ENCODE measurements at regions not wholly inside any gene's neighbourhood (a gene's known extent, or its start where the extent isn't known, plus 50 kb on each side); places are given as distances from the start of the nearest gene placed in this dataset.

- intact Hi-C loops (cut with DNase I; ENCODE audit: low total_unique reads): no loop called here
- WGBS, 5 donors: 81 to 93% (median 85%) methylated on average over 3 of the region's 3 CpGs
- Histone ChIP-seq H3K27ac (no peak overlapping the region), H3K27me3 (replicated peaks in 1 of 7) (no peaks in the 10 kb centered on the region), H3K36me3 (no peaks in the 10 kb centered on the region), H3K4me3 (no peak overlapping the region), H3K9me3 (peaks cover 0 to 16% (median 0%) of the 10 kb centered on the region in 8 donors), H3K4me1 (no peaks in the 10 kb centered on the region)
- TF ChIP-seq CTCF (IDR thresholded peaks at IDR 0.05 in 8 of 11, conservative IDR thresholded peaks at IDR 0.05 in 3 of 11) (no peak), POLR2AphosphoS5 (IDR thresholded peaks at IDR 0.05) (no peak), POLR2A (IDR thresholded peaks at IDR 0.05) (no peak)
- no peak for DNase-seq
Observed at GRCh38 chr5:93336330-93337110, 244.5 kb downstream of the NR2F1-AS1 start.

GRCh38 chr5:93331863-93332262 lies 249.2 kb downstream of the NR2F1-AS1 start:
- Histone ChIP-seq H3K27me3 (replicated peaks in 1 of 7) (no peaks in the 10 kb centered on the region), H3K36me3 (no peaks in the 10 kb centered on the region), H3K4me1 (no peaks in the 10 kb centered on the region), H3K27ac (no peak overlapping the region), H3K9me3 (no peaks in the 10 kb centered on the region), H3K4me3 (no peak overlapping the region)
- TF ChIP-seq POLR2A (IDR thresholded peaks at IDR 0.05): no peak
- no peak for TF ChIP-seq POLR2AphosphoS5 (IDR thresholded peaks at IDR 0.05)
- no peak for TF ChIP-seq CTCF (IDR thresholded peaks at IDR 0.05 in 8 of 11, conservative IDR thresholded peaks at IDR 0.05 in 3 of 11)
- WGBS, 5 donors: 72 to 88% (median 84%) methylated on average over 3 of the region's 3 CpGs
- DNase-seq: no peak
- intact Hi-C loops (cut with DNase I; ENCODE audit: low total_unique reads): no loop called here

DNA sequence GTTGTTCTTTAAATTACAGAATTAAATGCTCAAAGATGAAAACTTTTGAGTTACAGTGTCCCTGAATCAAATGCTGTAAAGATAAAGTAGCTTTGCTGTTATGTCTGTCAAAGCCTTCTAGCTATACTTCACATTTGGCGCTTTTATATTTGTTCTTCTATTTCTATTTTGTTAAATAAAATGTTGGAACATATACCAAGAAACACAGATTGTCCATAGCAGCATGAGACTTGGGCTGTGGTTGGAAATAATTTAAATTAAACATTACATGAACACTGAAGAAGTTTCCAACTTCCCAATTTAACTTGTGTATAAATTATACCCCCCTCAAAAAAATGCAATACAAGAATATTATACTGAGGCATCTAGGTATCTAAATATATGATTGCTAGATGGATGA lies 249.8 kb downstream of the NR2F1-AS1 start:
- Histone ChIP-seq H3K4me3 (no peak overlapping the region), H3K27me3 (replicated peaks in 1 of 7) (no peaks in the 10 kb centered on the region), H3K4me1 (no peaks in the 10 kb centered on the region), H3K9me3 (no peaks in the 10 kb centered on the region), H3K36me3 (no peaks in the 10 kb centered on the region), H3K27ac (no peak overlapping the region)
- TF ChIP-seq POLR2AphosphoS5 (IDR thresholded peaks at IDR 0.05) (no peak), CTCF (IDR thresholded peaks at IDR 0.05 in 8 of 11, conservative IDR thresholded peaks at IDR 0.05 in 3 of 11) (no peak), POLR2A (IDR thresholded peaks at IDR 0.05) (no peak)
- DNase-seq: no peak
- intact Hi-C loops (cut with DNase I; ENCODE audit: low total_unique reads): no loop called here
- 86 to 100% (median 92%) methylated on average over 1 of the region's 1 CpG for WGBS, 5 donors

DNA sequence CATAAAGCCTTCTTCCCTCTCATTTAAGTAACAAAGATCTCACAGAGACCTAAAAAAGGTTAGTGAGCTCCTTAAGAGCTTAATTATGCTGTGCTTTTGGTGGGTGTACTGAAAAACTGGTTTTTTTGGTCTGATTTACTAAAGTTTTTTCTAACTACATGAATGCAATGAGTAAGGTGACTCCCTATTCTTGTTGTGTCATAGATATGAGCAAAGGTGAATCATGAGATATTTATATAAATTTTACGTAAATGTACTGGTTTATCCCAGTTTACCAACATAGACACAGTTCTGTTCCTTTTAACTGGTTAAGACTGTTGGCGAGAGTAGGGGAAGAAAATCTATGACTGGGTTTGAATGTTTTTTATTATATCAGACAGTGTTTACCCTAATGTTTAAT lies 250.5 kb downstream of the NR2F1-AS1 start:
- Histone ChIP-seq H3K27me3 (replicated peaks in 1 of 7) (no peaks in the 10 kb centered on the region), H3K9me3 (no peaks in the 10 kb centered on the region), H3K36me3 (no peaks in the 10 kb centered on the region), H3K4me3 (no peak overlapping the region), H3K4me1 (no peaks in the 10 kb centered on the region), H3K27ac (no peak overlapping the region)
- 44 to 92% (median 44%) methylated on average over 2 of the region's 2 CpGs for WGBS, 5 donors
- intact Hi-C loops (cut with DNase I; ENCODE audit: low total_unique reads): no loop called here
- no peak for DNase-seq
- no peak for TF ChIP-seq POLR2A (IDR thresholded peaks at IDR 0.05)
- TF ChIP-seq CTCF (IDR thresholded peaks at IDR 0.05 in 8 of 11, conservative IDR thresholded peaks at IDR 0.05 in 3 of 11): no peak
- TF ChIP-seq POLR2AphosphoS5 (IDR thresholded peaks at IDR 0.05): no peak

All from spleen (tissue), 11 donors.